Stimulated activated CD4-positive, alpha-beta T cell treated with anti-CD3 and anti-CD28 coated beads, Interleukin-15, amount 100 ng/mL, for 48 hours (primary cell): ENCODE measurements at regions not wholly inside any gene's neighbourhood (a gene's known extent, or its start where the extent isn't known, plus 50 kb on each side); places are given as distances from the start of the nearest gene placed in this dataset.
"Not testable (repeated sequence)": the region's sequence is repeated elsewhere in the genome, so short reads cannot be mapped to it uniquely, and the experiment has no call there.

Source experiments
- DNase-seq, 2 donors: peaks; one replicate each; pipeline ENCODE4 v3.0.0-alpha.2; 2020; ENCODE audit warnings: low read depth in 2 of 2

GRCh38 chr10:64830869-64831268 lies 1309.7 kb downstream of the REEP3 start:
- DNase-seq = no peak

GRCh38 chr10:64840341-64840740 lies 1319.1 kb downstream of the REEP3 start:
- DNase-seq = no peak

- no peak for DNase-seq
Observed at GRCh38 chr10:64846700-64847099, 1325.5 kb downstream of the REEP3 start.

GRCh38 chr10:64855941-64856340 lies 1334.7 kb downstream of the REEP3 start:
- no peak for DNase-seq

- DNase-seq = no peak
Observed at GRCh38 chr10:64859911-64860310, 1338.7 kb downstream of the REEP3 start.

- no peak for DNase-seq
Observed at GRCh38 chr10:64863836-64864235, 1342.6 kb downstream of the REEP3 start.

GRCh38 chr10:64867501-64867962 lies 1346.3 kb downstream of the REEP3 start:
- no peak for DNase-seq

- no peak for DNase-seq
Observed at GRCh38 chr10:64873088-64873487, 1351.9 kb downstream of the REEP3 start.

- DNase-seq = no peak
Observed at GRCh38 chr10:64873959-64874358, 1352.8 kb downstream of the REEP3 start.

- no peak for DNase-seq
Observed at GRCh38 chr10:64880546-64880945, 1359.3 kb downstream of the REEP3 start.

- DNase-seq = no peak
Observed at GRCh38 chr10:64881257-64881656, 1360.1 kb downstream of the REEP3 start.

- no peak for DNase-seq
Observed at GRCh38 chr10:64896582-64896981, 1375.4 kb downstream of the REEP3 start.

- not testable (repeated sequence) for DNase-seq
Observed at GRCh38 chr10:64906311-64906710, 1385.1 kb downstream of the REEP3 start.

GRCh38 chr10:64924306-64924705 lies 1403.1 kb downstream of the REEP3 start:
- not testable (repeated sequence) for DNase-seq

GRCh38 chr10:64952042-64952441 lies 1430.8 kb downstream of the REEP3 start:
- no peak for DNase-seq

GRCh38 chr10:64956441-64956840 lies 1435.2 kb downstream of the REEP3 start:
- DNase-seq = no peak

GRCh38 chr10:64959116-64959515 lies 1437.9 kb downstream of the REEP3 start:
- DNase-seq = no peak

- DNase-seq = no peak
Observed at GRCh38 chr10:64959883-64960282, 1438.7 kb downstream of the REEP3 start.

- no peak for DNase-seq
Observed at GRCh38 chr10:64973391-64973790, 1452.2 kb downstream of the REEP3 start.

- DNase-seq = no peak
Observed at GRCh38 chr10:64976150-64976549, 1454.9 kb downstream of the REEP3 start.

GRCh38 chr10:64977915-64978314 lies 1456.7 kb downstream of the REEP3 start:
- no peak for DNase-seq

GRCh38 chr10:64996886-64997285 lies 1475.7 kb downstream of the REEP3 start:
- no peak for DNase-seq

GRCh38 chr10:65010845-65011244 lies 1489.6 kb downstream of the REEP3 start:
- no peak for DNase-seq

- no peak for DNase-seq
Observed at GRCh38 chr10:65017523-65017922, 1496.3 kb downstream of the REEP3 start.

- DNase-seq = no peak
Observed at GRCh38 chr10:65024886-65025285, 1503.7 kb downstream of the REEP3 start.
